Liver (tissue), 8 donors: ENCODE measurements at regions not wholly inside any gene's neighbourhood (a gene's known extent, or its start where the extent isn't known, plus 50 kb on each side); places are given as distances from the start of the nearest gene placed in this dataset.

Experiments
- DNase-seq: peaks from one replicate; pipeline ENCODE4 v3.0.0-alpha.2; 2017; ENCODE audit warnings: low spot score
- H3K27ac ChIP-seq, 2 donors: one replicate each; pipeline ENCODE4 v1.7.0; 2013; ENCODE audit warnings: inconsistent platforms in 2 of 2, low read length in 2 of 2, control low read depth in 1 of 2, low read depth in 1 of 2, mild to moderate bottlenecking in 1 of 2
- H3K27me3 ChIP-seq, 4 donors: one replicate each; pipeline versions ENCODE4 v1.6.1 to v1.7.0; 2013; ENCODE audit warnings: low read length in 3 of 4, inconsistent platforms in 1 of 4, mild to moderate bottlenecking in 1 of 4, moderate library complexity in 1 of 4; ENCODE audit not compliant: control insufficient read depth in 4 of 4, insufficient read depth in 4 of 4
- H3K36me3 ChIP-seq, 4 donors: one replicate each; pipeline versions ENCODE4 v1.6.1 to v1.7.0; 2013; ENCODE audit warnings: low read length in 3 of 4, mild to moderate bottlenecking in 3 of 4, low read depth in 1 of 4, moderate library complexity in 1 of 4; ENCODE audit not compliant: control insufficient read depth in 4 of 4, insufficient read depth in 3 of 4
- H3K4me1 ChIP-seq, 4 donors: one replicate each; pipeline versions ENCODE4 v1.6.1 to v1.7.0; 2013; ENCODE audit warnings: low read length in 3 of 4, mild to moderate bottlenecking in 3 of 4, moderate library complexity in 1 of 4; ENCODE audit not compliant: control insufficient read depth in 4 of 4, insufficient read depth in 4 of 4
- H3K4me3 ChIP-seq, 3 donors: one replicate each; pipeline versions ENCODE4 v1.6.1 to v1.7.0; 2013; ENCODE audit warnings: low read length in 3 of 3, control low read depth in 1 of 3, low read depth in 1 of 3, mild to moderate bottlenecking in 1 of 3
- H3K9ac ChIP-seq, 2 donors: one replicate each; pipeline ENCODE4 v1.7.0; 2013; ENCODE audit warnings: low read length in 2 of 2, mild to moderate bottlenecking in 2 of 2, moderate library complexity in 2 of 2, control low read depth in 1 of 2, low read depth in 1 of 2
- H3K9me3 ChIP-seq, 4 donors: one replicate each; pipeline versions ENCODE4 v1.6.1 to v1.7.0; 2013; ENCODE audit warnings: low read length in 3 of 4; ENCODE audit not compliant: control insufficient read depth in 4 of 4
- EGR1 ChIP-seq, 2 donors: IDR thresholded peaks; 2 replicates each; pipeline ENCODE4 v1.6.1; 2016 to 2018; ENCODE audit warnings: antibody characterized with exemption in 2 of 2, low read depth in 2 of 2
- FOXA1 ChIP-seq: IDR thresholded peaks from 2 replicates; pipeline ENCODE4 v1.6.1; 2016; ENCODE audit warnings: antibody characterized with exemption
- FOXA2 ChIP-seq: IDR thresholded peaks from 2 replicates; pipeline ENCODE4 v1.6.1; 2016; ENCODE audit warnings: antibody characterized with exemption
- GABPA ChIP-seq, 2 donors: IDR thresholded peaks in 1 of 2; conservative IDR thresholded peaks in 1 of 2; 2 replicates each; pipeline ENCODE4 v1.6.1; 2016; ENCODE audit warnings: antibody characterized with exemption in 2 of 2, mild to moderate bottlenecking in 1 of 2, moderate library complexity in 1 of 2
- HNF4A ChIP-seq, 2 donors: conservative IDR thresholded peaks; 2 replicates each; pipeline ENCODE4 v1.6.1; 2016; ENCODE audit warnings: antibody characterized with exemption in 2 of 2, mild to moderate bottlenecking in 2 of 2
- HNF4G ChIP-seq: IDR thresholded peaks from 2 replicates; pipeline ENCODE4 v1.6.1; 2016; ENCODE audit warnings: antibody characterized with exemption
- JUND ChIP-seq, 2 donors: IDR thresholded peaks; 2 replicates each; pipeline ENCODE4 v1.6.1; 2016; ENCODE audit warnings: antibody characterized with exemption in 2 of 2
- NR2F2 ChIP-seq: IDR thresholded peaks from 2 replicates; pipeline ENCODE4 v1.6.1; 2016; ENCODE audit warnings: antibody characterized with exemption
- RAD21 ChIP-seq, 2 donors: IDR thresholded peaks; 2 replicates each; pipeline ENCODE4 v1.6.1; 2016; ENCODE audit warnings: antibody characterized with exemption in 2 of 2, mild to moderate bottlenecking in 2 of 2
- RXRA ChIP-seq, 2 donors: IDR thresholded peaks; 2 replicates each; pipeline ENCODE4 v1.6.1; 2017 to 2018; ENCODE audit warnings: antibody characterized with exemption in 2 of 2, mild to moderate bottlenecking in 1 of 2
- SP1 ChIP-seq: IDR thresholded peaks from 2 replicates; pipeline ENCODE4 v1.6.1; 2018; ENCODE audit warnings: antibody characterized with exemption, mild to moderate bottlenecking
- TAF1 ChIP-seq: conservative IDR thresholded peaks from 2 replicates; pipeline ENCODE4 v1.6.1; 2016; ENCODE audit warnings: antibody characterized with exemption, mild to moderate bottlenecking
- YY1 ChIP-seq: IDR thresholded peaks from 2 replicates; pipeline ENCODE4 v1.6.1; 2016; ENCODE audit warnings: antibody characterized with exemption, mild to moderate bottlenecking
- WGBS: extraction: QIAGEN DNeasy Blood & Tissue Kit; methylation state at CpG from one replicate; pipeline ENCODE4 v1.1.7; 2013; 5-methylcytosine and 5-hydroxymethylcytosine counted together
- TF ChIP-seq, protein P1 (sequence below): fragments of 150-350 bp; IDR thresholded peaks from 2 replicates; pipeline ENCODE4 v1.5.1; 2017; ENCODE audit warnings: improper control_type of control experiment, low read depth, low read length; ENCODE audit not compliant: missing input control
- TF ChIP-seq, protein P2 (sequence below): IDR thresholded peaks from 2 replicates; pipeline ENCODE4 v1.6.1; 2016; ENCODE audit warnings: antibody characterized with exemption
- TF ChIP-seq, protein P3 (sequence below): IDR thresholded peaks from 2 replicates; pipeline ENCODE4 v1.6.1; 2016; ENCODE audit warnings: antibody characterized with exemption
- TF ChIP-seq, protein P4 (sequence below): IDR thresholded peaks from 2 replicates; pipeline ENCODE4 v1.6.1; 2016; ENCODE audit warnings: antibody characterized with exemption, mild to moderate bottlenecking
- TF ChIP-seq, protein P5 (sequence below): IDR thresholded peaks from 2 replicates; pipeline ENCODE4 v1.6.1; 2016; ENCODE audit warnings: antibody characterized with exemption
- donor health status: healthy.
- donor health status: healthy.
- donor health status: healthy.
- donor health status: healthy.
- donor health status: healthy.

DNA sequence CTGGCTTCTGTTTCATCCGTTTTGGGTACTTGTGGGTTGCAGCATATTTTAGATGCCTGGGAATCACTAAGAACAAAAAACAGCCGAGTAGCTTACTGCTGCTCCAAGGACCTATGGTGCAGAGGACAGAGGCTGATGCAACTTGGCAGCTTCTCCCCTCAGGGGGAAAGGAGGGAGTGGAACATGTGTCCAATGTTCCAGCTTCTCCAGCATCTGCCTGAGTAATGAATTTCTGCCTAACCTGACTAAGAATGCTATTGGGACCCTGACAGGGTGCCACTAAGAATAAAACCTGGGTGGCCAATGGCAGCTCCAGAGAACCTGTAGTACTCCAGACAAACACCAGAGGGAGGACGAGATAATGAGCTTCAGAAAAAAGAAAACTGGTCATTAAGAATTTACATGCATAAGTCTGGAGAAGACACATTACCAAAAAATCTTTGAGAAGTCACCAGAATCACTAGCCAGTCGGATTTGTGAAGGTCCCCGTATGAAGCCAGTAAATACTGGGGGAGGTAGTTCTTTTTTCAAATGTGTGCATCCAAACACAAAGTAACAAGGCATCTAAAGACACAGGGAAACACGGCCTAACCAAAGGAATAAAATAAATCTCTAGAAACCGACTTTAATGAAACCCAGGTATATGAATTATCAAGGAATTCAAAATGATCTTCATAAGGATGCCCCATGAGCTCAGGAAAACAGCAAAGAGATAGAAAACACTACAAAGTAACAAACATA, 293.5 kb downstream of the HINT1 start:
- no peak for DNase-seq
- no peak overlapping the region for H3K27ac ChIP-seq
- no peaks in the 10 kb centered on the region for H3K4me1 ChIP-seq
- H3K9me3 ChIP-seq: no peaks in the 10 kb centered on the region
- H3K27me3 ChIP-seq: no peaks in the 10 kb centered on the region
- TF ChIP-seq RAD21 (IDR thresholded peaks at IDR 0.05) (peak; percentile 73 to 85), FOXA1 (no peak), HNF4A (conservative IDR thresholded peaks at IDR 0.05) (no peak), TAF1 (no peak), GABPA (IDR thresholded peaks at IDR 0.05 in 1 of 2, conservative IDR thresholded peaks at IDR 0.05 in 1 of 2) (no peak), YY1 (no peak), EGR1 (IDR thresholded peaks at IDR 0.05; ENCODE audit: low read depth in 2 of 2) (no peak), HNF4G (no peak), RXRA (IDR thresholded peaks at IDR 0.05) (no peak), NR2F2 (no peak), SP1 (no peak), FOXA2 (no peak), JUND (IDR thresholded peaks at IDR 0.05) (no peak)
- TF ChIP-seq, protein P1, sequence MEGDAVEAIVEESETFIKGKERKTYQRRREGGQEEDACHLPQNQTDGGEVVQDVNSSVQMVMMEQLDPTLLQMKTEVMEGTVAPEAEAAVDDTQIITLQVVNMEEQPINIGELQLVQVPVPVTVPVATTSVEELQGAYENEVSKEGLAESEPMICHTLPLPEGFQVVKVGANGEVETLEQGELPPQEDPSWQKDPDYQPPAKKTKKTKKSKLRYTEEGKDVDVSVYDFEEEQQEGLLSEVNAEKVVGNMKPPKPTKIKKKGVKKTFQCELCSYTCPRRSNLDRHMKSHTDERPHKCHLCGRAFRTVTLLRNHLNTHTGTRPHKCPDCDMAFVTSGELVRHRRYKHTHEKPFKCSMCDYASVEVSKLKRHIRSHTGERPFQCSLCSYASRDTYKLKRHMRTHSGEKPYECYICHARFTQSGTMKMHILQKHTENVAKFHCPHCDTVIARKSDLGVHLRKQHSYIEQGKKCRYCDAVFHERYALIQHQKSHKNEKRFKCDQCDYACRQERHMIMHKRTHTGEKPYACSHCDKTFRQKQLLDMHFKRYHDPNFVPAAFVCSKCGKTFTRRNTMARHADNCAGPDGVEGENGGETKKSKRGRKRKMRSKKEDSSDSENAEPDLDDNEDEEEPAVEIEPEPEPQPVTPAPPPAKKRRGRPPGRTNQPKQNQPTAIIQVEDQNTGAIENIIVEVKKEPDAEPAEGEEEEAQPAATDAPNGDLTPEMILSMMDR: peak; percentile 70
- TF ChIP-seq, protein P2, sequence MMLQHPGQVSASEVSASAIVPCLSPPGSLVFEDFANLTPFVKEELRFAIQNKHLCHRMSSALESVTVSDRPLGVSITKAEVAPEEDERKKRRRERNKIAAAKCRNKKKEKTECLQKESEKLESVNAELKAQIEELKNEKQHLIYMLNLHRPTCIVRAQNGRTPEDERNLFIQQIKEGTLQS: no peak
- TF ChIP-seq, protein P3, sequence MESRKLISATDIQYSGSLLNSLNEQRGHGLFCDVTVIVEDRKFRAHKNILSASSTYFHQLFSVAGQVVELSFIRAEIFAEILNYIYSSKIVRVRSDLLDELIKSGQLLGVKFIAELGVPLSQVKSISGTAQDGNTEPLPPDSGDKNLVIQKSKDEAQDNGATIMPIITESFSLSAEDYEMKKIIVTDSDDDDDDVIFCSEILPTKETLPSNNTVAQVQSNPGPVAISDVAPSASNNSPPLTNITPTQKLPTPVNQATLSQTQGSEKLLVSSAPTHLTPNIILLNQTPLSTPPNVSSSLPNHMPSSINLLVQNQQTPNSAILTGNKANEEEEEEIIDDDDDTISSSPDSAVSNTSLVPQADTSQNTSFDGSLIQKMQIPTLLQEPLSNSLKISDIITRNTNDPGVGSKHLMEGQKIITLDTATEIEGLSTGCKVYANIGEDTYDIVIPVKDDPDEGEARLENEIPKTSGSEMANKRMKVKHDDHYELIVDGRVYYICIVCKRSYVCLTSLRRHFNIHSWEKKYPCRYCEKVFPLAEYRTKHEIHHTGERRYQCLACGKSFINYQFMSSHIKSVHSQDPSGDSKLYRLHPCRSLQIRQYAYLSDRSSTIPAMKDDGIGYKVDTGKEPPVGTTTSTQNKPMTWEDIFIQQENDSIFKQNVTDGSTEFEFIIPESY: no peak
- TF ChIP-seq, protein P4, sequence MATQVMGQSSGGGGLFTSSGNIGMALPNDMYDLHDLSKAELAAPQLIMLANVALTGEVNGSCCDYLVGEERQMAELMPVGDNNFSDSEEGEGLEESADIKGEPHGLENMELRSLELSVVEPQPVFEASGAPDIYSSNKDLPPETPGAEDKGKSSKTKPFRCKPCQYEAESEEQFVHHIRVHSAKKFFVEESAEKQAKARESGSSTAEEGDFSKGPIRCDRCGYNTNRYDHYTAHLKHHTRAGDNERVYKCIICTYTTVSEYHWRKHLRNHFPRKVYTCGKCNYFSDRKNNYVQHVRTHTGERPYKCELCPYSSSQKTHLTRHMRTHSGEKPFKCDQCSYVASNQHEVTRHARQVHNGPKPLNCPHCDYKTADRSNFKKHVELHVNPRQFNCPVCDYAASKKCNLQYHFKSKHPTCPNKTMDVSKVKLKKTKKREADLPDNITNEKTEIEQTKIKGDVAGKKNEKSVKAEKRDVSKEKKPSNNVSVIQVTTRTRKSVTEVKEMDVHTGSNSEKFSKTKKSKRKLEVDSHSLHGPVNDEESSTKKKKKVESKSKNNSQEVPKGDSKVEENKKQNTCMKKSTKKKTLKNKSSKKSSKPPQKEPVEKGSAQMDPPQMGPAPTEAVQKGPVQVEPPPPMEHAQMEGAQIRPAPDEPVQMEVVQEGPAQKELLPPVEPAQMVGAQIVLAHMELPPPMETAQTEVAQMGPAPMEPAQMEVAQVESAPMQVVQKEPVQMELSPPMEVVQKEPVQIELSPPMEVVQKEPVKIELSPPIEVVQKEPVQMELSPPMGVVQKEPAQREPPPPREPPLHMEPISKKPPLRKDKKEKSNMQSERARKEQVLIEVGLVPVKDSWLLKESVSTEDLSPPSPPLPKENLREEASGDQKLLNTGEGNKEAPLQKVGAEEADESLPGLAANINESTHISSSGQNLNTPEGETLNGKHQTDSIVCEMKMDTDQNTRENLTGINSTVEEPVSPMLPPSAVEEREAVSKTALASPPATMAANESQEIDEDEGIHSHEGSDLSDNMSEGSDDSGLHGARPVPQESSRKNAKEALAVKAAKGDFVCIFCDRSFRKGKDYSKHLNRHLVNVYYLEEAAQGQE: no peak
- TF ChIP-seq, protein P5, sequence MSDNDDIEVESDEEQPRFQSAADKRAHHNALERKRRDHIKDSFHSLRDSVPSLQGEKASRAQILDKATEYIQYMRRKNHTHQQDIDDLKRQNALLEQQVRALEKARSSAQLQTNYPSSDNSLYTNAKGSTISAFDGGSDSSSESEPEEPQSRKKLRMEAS: no peak
- H3K4me3 ChIP-seq: no peak overlapping the region
- H3K9ac ChIP-seq: no peak overlapping the region
- no peaks in the 10 kb centered on the region for H3K36me3 ChIP-seq
- 51% methylated on average over 7 of the region's 7 CpGs for WGBS
